ENCODE measurements at regions not wholly inside any gene's neighbourhood (a gene's known extent, or its start where the extent isn't known, plus 50 kb on each side); places are given as distances from the start of the nearest gene placed in this dataset.

DNA sequence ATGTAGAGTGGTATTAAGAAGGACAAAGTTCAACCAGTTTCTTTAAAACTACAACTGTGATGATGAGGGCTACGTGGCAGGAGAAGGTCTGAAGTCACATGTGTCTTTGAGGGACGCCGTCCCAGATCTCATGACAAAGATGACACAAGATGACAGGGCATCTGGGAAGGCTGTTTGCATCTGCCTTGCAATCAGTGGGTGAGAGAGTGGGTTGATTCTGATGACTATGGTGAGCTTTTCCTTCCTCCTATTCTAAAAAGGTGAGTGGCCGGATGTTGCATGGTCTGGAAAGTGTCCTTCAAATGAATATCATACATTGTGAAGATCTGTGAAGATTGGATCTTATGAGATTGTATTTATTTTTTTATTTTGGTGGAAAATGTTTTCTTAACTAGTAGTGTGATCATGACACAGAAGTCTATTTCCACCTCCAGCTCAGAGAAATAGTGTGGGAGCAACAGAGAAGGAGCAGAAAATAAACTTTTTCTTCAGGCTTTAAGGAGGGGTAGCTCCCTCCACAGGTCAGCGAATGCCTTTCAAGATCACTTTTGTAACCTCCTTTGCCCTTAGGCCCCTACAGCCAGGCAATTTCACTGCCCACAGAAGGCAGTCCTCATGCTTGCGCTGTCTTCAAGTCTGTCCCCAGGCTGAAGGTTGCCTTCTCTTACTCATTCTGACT lies 76.0 kb upstream of the ATF3 start:
- Mint-ChIP-seq H3K4me3 (no peak overlapping the region), H3K27me3 (ENCODE audit: insufficient read depth) (peaks cover 28% of the 10 kb centered on the region), H3K36me3 (ENCODE audit: low read depth) (no peaks in the 10 kb centered on the region), H3K4me1 (ENCODE audit: low read depth) (peaks cover 10% of the 10 kb centered on the region), H3K27ac (no peak overlapping the region), H3K9me3 (peaks cover 1% of the 10 kb centered on the region; the same call in 1 of the 2 replicates)
- TF ChIP-seq, protein P1, sequence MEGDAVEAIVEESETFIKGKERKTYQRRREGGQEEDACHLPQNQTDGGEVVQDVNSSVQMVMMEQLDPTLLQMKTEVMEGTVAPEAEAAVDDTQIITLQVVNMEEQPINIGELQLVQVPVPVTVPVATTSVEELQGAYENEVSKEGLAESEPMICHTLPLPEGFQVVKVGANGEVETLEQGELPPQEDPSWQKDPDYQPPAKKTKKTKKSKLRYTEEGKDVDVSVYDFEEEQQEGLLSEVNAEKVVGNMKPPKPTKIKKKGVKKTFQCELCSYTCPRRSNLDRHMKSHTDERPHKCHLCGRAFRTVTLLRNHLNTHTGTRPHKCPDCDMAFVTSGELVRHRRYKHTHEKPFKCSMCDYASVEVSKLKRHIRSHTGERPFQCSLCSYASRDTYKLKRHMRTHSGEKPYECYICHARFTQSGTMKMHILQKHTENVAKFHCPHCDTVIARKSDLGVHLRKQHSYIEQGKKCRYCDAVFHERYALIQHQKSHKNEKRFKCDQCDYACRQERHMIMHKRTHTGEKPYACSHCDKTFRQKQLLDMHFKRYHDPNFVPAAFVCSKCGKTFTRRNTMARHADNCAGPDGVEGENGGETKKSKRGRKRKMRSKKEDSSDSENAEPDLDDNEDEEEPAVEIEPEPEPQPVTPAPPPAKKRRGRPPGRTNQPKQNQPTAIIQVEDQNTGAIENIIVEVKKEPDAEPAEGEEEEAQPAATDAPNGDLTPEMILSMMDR (IDR thresholded peaks at IDR 0.05), result no peak
- DNase-seq, result no peak

GRCh38 chr1:212533148-212533517 lies 75.4 kb upstream of the ATF3 start:
- TF ChIP-seq, protein P1 (IDR thresholded peaks at IDR 0.05), result no peak
- Mint-ChIP-seq H3K27ac (no peak overlapping the region), H3K27me3 (ENCODE audit: insufficient read depth) (peaks cover 25% of the 10 kb centered on the region), H3K36me3 (ENCODE audit: low read depth) (no peaks in the 10 kb centered on the region), H3K4me1 (ENCODE audit: low read depth) (peaks cover 10% of the 10 kb centered on the region), H3K9me3 (peaks cover 4% of the 10 kb centered on the region; the same call in 1 of the 2 replicates), H3K4me3 (no peak overlapping the region)
- DNase-seq, result no peak

DNA sequence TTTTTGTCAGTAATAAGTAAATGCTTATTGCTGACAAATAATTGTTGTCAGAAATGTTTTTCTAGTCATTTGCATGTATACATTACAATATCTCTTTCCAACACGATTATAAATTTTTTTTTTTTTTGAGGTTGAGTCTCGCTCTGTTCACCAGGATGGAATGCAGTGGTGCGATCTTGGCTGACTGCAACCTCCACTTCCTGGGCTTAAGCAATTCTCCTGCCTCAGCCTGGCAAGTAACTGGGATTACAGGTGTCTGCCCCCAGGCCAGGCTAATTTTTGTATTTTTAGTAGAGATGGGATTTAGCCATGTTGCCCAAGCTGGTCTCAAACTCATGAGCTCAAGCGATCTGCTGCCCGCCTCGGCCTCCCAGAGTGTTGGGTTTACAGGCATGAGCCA lies 72.0 kb upstream of the ATF3 start:
- peaks cover 4% of the 10 kb centered on the region; the same call in 1 of the 2 replicates for H3K9me3 Mint-ChIP-seq
- peaks cover 14% of the 10 kb centered on the region for H3K27me3 Mint-ChIP-seq (ENCODE audit: insufficient read depth)

GRCh38 chr1:212537610-212538009 lies 71.0 kb upstream of the ATF3 start:
- peaks cover 16% of the 10 kb centered on the region for H3K27me3 Mint-ChIP-seq (ENCODE audit: insufficient read depth)
- H3K36me3 Mint-ChIP-seq (ENCODE audit: low read depth), result no peaks in the 10 kb centered on the region
- TF ChIP-seq, protein P1 (IDR thresholded peaks at IDR 0.05), result no peak
- no peak for DNase-seq
- no peak overlapping the region for H3K4me3 Mint-ChIP-seq
- H3K4me1 Mint-ChIP-seq (ENCODE audit: low read depth), result no peaks in the 10 kb centered on the region
- peaks cover 4% of the 10 kb centered on the region; the same call in 1 of the 2 replicates for H3K9me3 Mint-ChIP-seq
- no peak overlapping the region for H3K27ac Mint-ChIP-seq

More for the DNA sequence above, 72.0 kb upstream of the ATF3 start:
- no peaks in the 10 kb centered on the region for H3K4me1 Mint-ChIP-seq (ENCODE audit: low read depth)
- no peak overlapping the region for H3K27ac Mint-ChIP-seq
- no peak for DNase-seq
- H3K36me3 Mint-ChIP-seq (ENCODE audit: low read depth), result no peaks in the 10 kb centered on the region
- TF ChIP-seq, protein P1 (IDR thresholded peaks at IDR 0.05), result no peak
- H3K4me3 Mint-ChIP-seq, result no peak overlapping the region

GRCh38 chr1:212539737-212540430 lies 68.7 kb upstream of the ATF3 start:
- H3K36me3 Mint-ChIP-seq (ENCODE audit: low read depth), result no peaks in the 10 kb centered on the region
- no peak for DNase-seq
- H3K9me3 Mint-ChIP-seq, result peaks cover 4% of the 10 kb centered on the region; the same call in 1 of the 2 replicates
- H3K27me3 Mint-ChIP-seq (ENCODE audit: insufficient read depth), result peaks cover 16% of the 10 kb centered on the region
- no peaks in the 10 kb centered on the region for H3K4me1 Mint-ChIP-seq (ENCODE audit: low read depth)
- TF ChIP-seq, protein P1 (IDR thresholded peaks at IDR 0.05), result no peak
- no peak overlapping the region for H3K27ac Mint-ChIP-seq
- no peak overlapping the region for H3K4me3 Mint-ChIP-seq

Measured in HFFc6 (cell line).